Right renal cortex interstitium (tissue), 3 donors: ENCODE measurements at regions not wholly inside any gene's neighbourhood (a gene's known extent, or its start where the extent isn't known, plus 50 kb on each side); places are given as distances from the start of the nearest gene placed in this dataset.

ENCODE experiments used
- DNase-seq, 3 donors: peaks; one replicate each; pipeline ENCODE4 v3.0.0-alpha.2; 2013; ENCODE audit warnings: low read depth in 3 of 3, low spot score in 2 of 3

- DNase-seq = no peak
These were observed 774.7 kb upstream of the ROBO1 start for GRCh38 chr3:80542456-80542855.

GRCh38 chr3:80537680-80538079 lies 769.9 kb upstream of the ROBO1 start:
- DNase-seq = no peak

GRCh38 chr3:80535286-80535685 lies 767.5 kb upstream of the ROBO1 start:
- DNase-seq = no peak

GRCh38 chr3:80533553-80533952 lies 765.8 kb upstream of the ROBO1 start:
- no peak for DNase-seq

GRCh38 chr3:80526153-80526552 lies 758.4 kb upstream of the ROBO1 start:
- DNase-seq = no peak

GRCh38 chr3:80521081-80521480 lies 753.3 kb upstream of the ROBO1 start:
- no peak for DNase-seq

- no peak for DNase-seq
These were observed 751.6 kb upstream of the ROBO1 start for GRCh38 chr3:80519436-80519835.

GRCh38 chr3:80496452-80496851 lies 728.7 kb upstream of the ROBO1 start:
- no peak for DNase-seq

- DNase-seq = no peak
These were observed 724.4 kb upstream of the ROBO1 start for GRCh38 chr3:80492162-80492561.

GRCh38 chr3:80472961-80473360 lies 705.2 kb upstream of the ROBO1 start:
- no peak for DNase-seq

- DNase-seq = no peak
These were observed 704.7 kb upstream of the ROBO1 start for GRCh38 chr3:80472459-80472858.

GRCh38 chr3:80470433-80470832 lies 702.6 kb upstream of the ROBO1 start:
- no peak for DNase-seq

- no peak for DNase-seq
These were observed 697.9 kb upstream of the ROBO1 start for GRCh38 chr3:80465746-80466145.

GRCh38 chr3:80451393-80451792 lies 683.6 kb upstream of the ROBO1 start:
- DNase-seq = no peak

GRCh38 chr3:80445641-80446040 lies 677.8 kb upstream of the ROBO1 start:
- DNase-seq = no peak

GRCh38 chr3:80445053-80445452 lies 677.3 kb upstream of the ROBO1 start:
- no peak for DNase-seq

- DNase-seq = no peak
These were observed 671.7 kb upstream of the ROBO1 start for GRCh38 chr3:80439490-80439889.

- DNase-seq = no peak
These were observed 666.6 kb upstream of the ROBO1 start for GRCh38 chr3:80434366-80434765.

GRCh38 chr3:80424951-80425350 lies 657.2 kb upstream of the ROBO1 start:
- DNase-seq = no peak

- no peak for DNase-seq
These were observed 640.4 kb upstream of the ROBO1 start for GRCh38 chr3:80408030-80408721.

GRCh38 chr3:80405618-80406017 lies 637.8 kb upstream of the ROBO1 start:
- no peak for DNase-seq

GRCh38 chr3:80395023-80395422 lies 627.2 kb upstream of the ROBO1 start:
- DNase-seq = no peak

- DNase-seq = no peak
These were observed 623.8 kb upstream of the ROBO1 start for GRCh38 chr3:80391573-80391972.
